ENCODE measurements at regions not wholly inside any gene's neighbourhood (a gene's known extent, or its start where the extent isn't known, plus 50 kb on each side); places are given as distances from the start of the nearest gene placed in this dataset.

DNA sequence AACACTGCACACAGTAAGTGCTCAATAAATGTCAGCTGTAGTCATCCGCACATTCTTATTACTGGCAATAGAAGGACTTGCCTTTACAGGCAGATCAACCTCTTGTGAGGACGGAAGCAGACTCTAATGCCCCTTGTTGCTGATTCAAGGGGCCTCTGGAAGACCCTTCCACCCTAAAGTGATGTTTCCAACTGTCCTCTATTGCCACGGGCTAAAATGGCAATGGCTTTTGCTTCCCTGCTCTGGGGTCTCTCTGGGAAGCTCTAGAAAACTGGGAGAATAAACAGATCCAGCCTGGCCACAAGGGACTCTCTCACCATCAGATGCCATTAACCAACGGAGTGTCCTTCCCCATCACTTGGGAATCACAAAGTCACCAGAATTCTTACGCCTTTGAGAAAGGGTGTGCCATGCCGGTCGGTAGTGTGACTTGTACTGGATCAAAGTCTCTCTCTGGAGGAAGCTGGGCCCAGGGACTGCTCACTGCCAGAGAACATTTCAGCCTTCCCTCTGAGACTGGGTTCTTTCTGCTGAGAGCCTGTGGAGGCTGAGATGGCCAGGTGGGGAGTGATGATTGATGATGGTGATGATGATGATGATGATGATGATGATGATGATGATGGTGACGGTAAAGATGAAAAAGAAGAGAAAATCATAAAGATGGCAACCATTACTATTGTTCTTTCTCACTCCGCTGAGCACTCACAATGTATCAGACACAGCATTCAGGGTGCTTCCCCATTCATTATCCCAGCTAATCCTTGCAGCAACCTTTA is 146.8 kb downstream of the CYLD start:
- H3K27me3 ChIP-seq (replicated peaks; ENCODE audit: control insufficient read depth, insufficient read depth, low read length): peaks cover 15% of the 10 kb centered on the region
- DNase-seq (ENCODE audit: low read depth): no peak
- no peaks in the 10 kb centered on the region for H3K4me1 ChIP-seq (ENCODE audit: control insufficient read depth, insufficient read depth, low read length)
- H3K9ac ChIP-seq (ENCODE audit: low read length): no peak overlapping the region
- H3K4me3 ChIP-seq (ENCODE audit: low read length): no peak overlapping the region
- peaks cover 2% of the 10 kb centered on the region for H3K9me3 ChIP-seq (ENCODE audit: control insufficient read depth, low read length)
- H3K36me3 ChIP-seq (ENCODE audit: control insufficient read depth, insufficient read depth, low read length, severe bottlenecking): no peaks in the 10 kb centered on the region

GRCh38 chr16:50887500-50888298 is 145.8 kb downstream of the CYLD start:
- H3K4me1 ChIP-seq (ENCODE audit: control insufficient read depth, insufficient read depth, low read length): no peaks in the 10 kb centered on the region
- no peak for DNase-seq (ENCODE audit: low read depth)
- peaks cover 8% of the 10 kb centered on the region for H3K27me3 ChIP-seq (replicated peaks; ENCODE audit: control insufficient read depth, insufficient read depth, low read length)
- no peak overlapping the region for H3K4me3 ChIP-seq (ENCODE audit: low read length)
- no peaks in the 10 kb centered on the region for H3K36me3 ChIP-seq (ENCODE audit: control insufficient read depth, insufficient read depth, low read length, severe bottlenecking)
- peaks cover 7% of the 10 kb centered on the region for H3K9me3 ChIP-seq (ENCODE audit: control insufficient read depth, low read length)
- H3K9ac ChIP-seq (ENCODE audit: low read length): no peak overlapping the region

DNA sequence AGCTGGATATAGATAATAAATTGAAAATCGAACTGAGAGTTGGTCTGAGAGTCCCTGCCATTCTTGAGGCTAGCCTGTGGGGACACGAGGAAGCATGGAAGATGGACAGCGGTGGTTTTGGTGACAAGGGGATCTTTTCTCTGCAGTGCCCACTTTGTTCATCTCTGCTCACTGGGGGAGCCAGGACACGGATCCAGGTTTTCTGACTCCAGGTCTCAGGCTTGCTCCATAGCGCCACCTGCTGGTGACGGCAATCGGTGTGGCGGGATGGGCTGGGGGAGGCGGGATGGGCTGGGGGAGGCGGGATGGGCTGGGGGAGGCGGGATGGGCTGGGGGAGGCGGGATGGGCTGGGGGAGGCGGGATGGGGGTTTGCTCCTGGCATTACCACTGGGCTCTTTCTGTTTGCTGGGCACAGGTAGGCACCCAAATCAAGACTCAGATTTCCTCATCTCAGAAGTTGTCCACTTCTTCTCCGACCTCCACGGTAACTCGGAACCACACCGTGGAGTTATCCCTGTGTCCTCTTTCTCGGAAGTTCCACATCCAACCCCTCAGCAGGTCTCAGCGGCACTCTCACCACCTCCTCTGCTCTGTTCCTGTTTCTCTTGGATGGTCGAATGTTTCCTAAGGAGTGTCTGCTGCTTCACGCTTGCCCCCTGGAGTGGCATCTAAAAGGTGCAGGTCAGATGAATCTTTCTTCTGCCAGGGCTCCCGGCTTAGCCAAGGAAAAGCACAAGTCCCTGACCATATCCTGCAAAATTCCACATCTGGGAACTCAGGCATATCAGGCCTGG is 142.4 kb downstream of the CYLD start:
- Histone ChIP-seq H3K27me3 (replicated peaks; ENCODE audit: control insufficient read depth, insufficient read depth, low read length) (peaks cover 4% of the 10 kb centered on the region), H3K36me3 (ENCODE audit: control insufficient read depth, insufficient read depth, low read length, severe bottlenecking) (no peaks in the 10 kb centered on the region), H3K4me3 (ENCODE audit: low read length) (no peak overlapping the region), H3K9me3 (ENCODE audit: control insufficient read depth, low read length) (peaks cover 7% of the 10 kb centered on the region), H3K4me1 (ENCODE audit: control insufficient read depth, insufficient read depth, low read length) (no peaks in the 10 kb centered on the region), H3K9ac (ENCODE audit: low read length) (no peak overlapping the region)
- no peak for DNase-seq (ENCODE audit: low read depth)

GRCh38 chr16:50881956-50882355 is 140.1 kb downstream of the CYLD start:
- Histone ChIP-seq H3K27me3 (replicated peaks; ENCODE audit: control insufficient read depth, insufficient read depth, low read length) (peaks cover 14% of the 10 kb centered on the region), H3K9ac (ENCODE audit: low read length) (no peak overlapping the region), H3K4me3 (ENCODE audit: low read length) (no peak overlapping the region), H3K9me3 (ENCODE audit: control insufficient read depth, low read length) (peaks cover 7% of the 10 kb centered on the region), H3K4me1 (ENCODE audit: control insufficient read depth, insufficient read depth, low read length) (no peaks in the 10 kb centered on the region), H3K36me3 (ENCODE audit: control insufficient read depth, insufficient read depth, low read length, severe bottlenecking) (no peaks in the 10 kb centered on the region)
- DNase-seq (ENCODE audit: low read depth): no peak

GRCh38 chr16:50881331-50881830 is 139.5 kb downstream of the CYLD start:
- no peak overlapping the region for H3K9ac ChIP-seq (ENCODE audit: low read length)
- no peaks in the 10 kb centered on the region for H3K36me3 ChIP-seq (ENCODE audit: control insufficient read depth, insufficient read depth, low read length, severe bottlenecking)
- H3K27me3 ChIP-seq (replicated peaks; ENCODE audit: control insufficient read depth, insufficient read depth, low read length): peaks cover 14% of the 10 kb centered on the region
- H3K4me1 ChIP-seq (ENCODE audit: control insufficient read depth, insufficient read depth, low read length): no peaks in the 10 kb centered on the region
- DNase-seq (ENCODE audit: low read depth): no peak
- no peak overlapping the region for H3K4me3 ChIP-seq (ENCODE audit: low read length)
- peaks cover 7% of the 10 kb centered on the region for H3K9me3 ChIP-seq (ENCODE audit: control insufficient read depth, low read length)

GRCh38 chr16:50880926-50881325 is 139.0 kb downstream of the CYLD start:
- H3K9ac ChIP-seq (ENCODE audit: low read length): no peak overlapping the region
- no peak overlapping the region for H3K4me3 ChIP-seq (ENCODE audit: low read length)
- peaks cover 14% of the 10 kb centered on the region for H3K27me3 ChIP-seq (replicated peaks; ENCODE audit: control insufficient read depth, insufficient read depth, low read length)
- H3K36me3 ChIP-seq (ENCODE audit: control insufficient read depth, insufficient read depth, low read length, severe bottlenecking): no peaks in the 10 kb centered on the region
- no peaks in the 10 kb centered on the region for H3K4me1 ChIP-seq (ENCODE audit: control insufficient read depth, insufficient read depth, low read length)
- H3K9me3 ChIP-seq (ENCODE audit: control insufficient read depth, low read length): peaks cover 7% of the 10 kb centered on the region
- DNase-seq (ENCODE audit: low read depth): no peak

- H3K4me3 ChIP-seq (ENCODE audit: low read length): no peak overlapping the region
- DNase-seq (ENCODE audit: low read depth): no peak
- peaks cover 7% of the 10 kb centered on the region for H3K9me3 ChIP-seq (ENCODE audit: control insufficient read depth, low read length)
- no peaks in the 10 kb centered on the region for H3K36me3 ChIP-seq (ENCODE audit: control insufficient read depth, insufficient read depth, low read length, severe bottlenecking)
- H3K27me3 ChIP-seq (replicated peaks; ENCODE audit: control insufficient read depth, insufficient read depth, low read length): peaks cover 14% of the 10 kb centered on the region
- H3K9ac ChIP-seq (ENCODE audit: low read length): no peak overlapping the region
- no peaks in the 10 kb centered on the region for H3K4me1 ChIP-seq (ENCODE audit: control insufficient read depth, insufficient read depth, low read length)
Observed at GRCh38 chr16:50879873-50880695, 138.2 kb downstream of the CYLD start.

DNA sequence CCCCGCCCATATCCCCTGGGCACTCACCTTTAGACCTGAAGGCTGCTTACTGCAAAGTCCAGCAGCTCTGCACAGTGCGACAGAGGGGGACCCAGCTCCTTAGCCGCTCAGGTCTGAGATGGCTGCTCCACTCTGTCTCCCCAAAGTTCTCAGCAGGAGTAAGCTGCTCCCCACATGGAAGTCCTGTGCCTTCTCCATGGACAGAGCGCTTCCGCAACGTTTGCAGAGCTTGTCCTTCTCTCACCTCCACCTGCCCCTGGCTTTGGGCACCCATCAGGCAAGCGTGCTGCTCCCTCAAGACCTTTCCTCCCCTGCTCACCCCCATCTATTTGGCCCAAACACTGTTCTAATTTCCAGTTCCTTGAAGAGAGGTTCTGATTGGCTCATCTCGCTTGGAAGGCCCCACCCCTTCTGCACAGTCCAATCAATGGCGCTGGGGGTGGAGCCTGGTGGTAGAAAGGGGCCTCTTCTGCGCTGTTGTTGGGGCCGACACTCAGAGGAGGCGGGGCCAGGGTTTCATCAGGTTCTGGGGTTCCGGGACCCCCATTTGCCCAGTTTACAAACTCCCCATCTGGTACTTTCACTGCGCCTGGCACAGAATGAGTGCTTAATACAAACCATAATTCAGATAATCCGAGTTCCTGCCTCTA is 137.2 kb downstream of the CYLD start:
- Histone ChIP-seq H3K36me3 (ENCODE audit: control insufficient read depth, insufficient read depth, low read length, severe bottlenecking) (no peaks in the 10 kb centered on the region), H3K27me3 (replicated peaks; ENCODE audit: control insufficient read depth, insufficient read depth, low read length) (peaks cover 14% of the 10 kb centered on the region), H3K4me3 (ENCODE audit: low read length) (no peak overlapping the region), H3K9ac (ENCODE audit: low read length) (no peak overlapping the region), H3K4me1 (ENCODE audit: control insufficient read depth, insufficient read depth, low read length) (no peaks in the 10 kb centered on the region), H3K9me3 (ENCODE audit: control insufficient read depth, low read length) (peaks cover 7% of the 10 kb centered on the region)
- no peak for DNase-seq (ENCODE audit: low read depth)

DNA sequence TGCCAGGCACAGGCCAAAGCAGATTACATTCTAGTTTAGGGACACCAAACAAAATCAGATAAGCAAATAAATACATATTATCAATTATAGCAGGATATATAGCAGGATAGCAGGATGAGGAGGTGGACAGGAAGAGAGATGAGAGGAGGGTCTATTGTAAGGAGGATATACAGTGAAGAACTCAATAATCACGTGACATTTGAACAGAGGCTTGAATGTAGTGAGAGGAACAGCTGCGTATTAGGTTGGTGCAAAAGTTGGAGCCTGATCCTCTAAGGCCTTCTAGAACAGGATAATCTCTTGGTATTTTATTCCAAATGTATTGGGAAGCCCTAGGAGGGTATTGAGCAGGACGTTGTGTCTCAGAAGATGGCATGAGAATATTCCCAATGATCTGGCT is 136.7 kb downstream of the CYLD start:
- no peak overlapping the region for H3K4me3 ChIP-seq (ENCODE audit: low read length)
- H3K9me3 ChIP-seq (ENCODE audit: control insufficient read depth, low read length): peaks cover 3% of the 10 kb centered on the region
- H3K4me1 ChIP-seq (ENCODE audit: control insufficient read depth, insufficient read depth, low read length): no peaks in the 10 kb centered on the region
- no peak for DNase-seq (ENCODE audit: low read depth)
- H3K27me3 ChIP-seq (replicated peaks; ENCODE audit: control insufficient read depth, insufficient read depth, low read length): peaks cover 14% of the 10 kb centered on the region
- no peaks in the 10 kb centered on the region for H3K36me3 ChIP-seq (ENCODE audit: control insufficient read depth, insufficient read depth, low read length, severe bottlenecking)
- no peak overlapping the region for H3K9ac ChIP-seq (ENCODE audit: low read length)

GRCh38 chr16:50876263-50876662 is 134.4 kb downstream of the CYLD start:
- Histone ChIP-seq H3K4me3 (ENCODE audit: low read length) (no peak overlapping the region), H3K4me1 (ENCODE audit: control insufficient read depth, insufficient read depth, low read length) (no peaks in the 10 kb centered on the region), H3K9me3 (ENCODE audit: control insufficient read depth, low read length) (peaks cover 10% of the 10 kb centered on the region), H3K27me3 (replicated peaks; ENCODE audit: control insufficient read depth, insufficient read depth, low read length) (peaks cover 14% of the 10 kb centered on the region), H3K36me3 (ENCODE audit: control insufficient read depth, insufficient read depth, low read length, severe bottlenecking) (no peaks in the 10 kb centered on the region), H3K9ac (ENCODE audit: low read length) (no peak overlapping the region)
- DNase-seq (ENCODE audit: low read depth): no peak
